HEK293 (cell line): ENCODE measurements at regions not wholly inside any gene's neighbourhood (a gene's known extent, or its start where the extent isn't known, plus 50 kb on each side); places are given as distances from the start of the nearest gene placed in this dataset.

Source experiments
- CTCF ChIP-seq: fragments of 450-650 bp; formaldehyde crosslinking; IDR thresholded peaks from 2 replicates; pipeline ENCODE4 v1.5.1; 2016; ENCODE audit warnings: missing biosample characterization, missing genetic modification characterization
- ZFP41 ChIP-seq: fragments of 450-650 bp; formaldehyde crosslinking; IDR thresholded peaks from 2 replicates; pipeline ENCODE4 v1.5.1; 2016; ENCODE audit warnings: missing biosample characterization, missing genetic modification characterization, borderline replicate concordance
- ZNF24 ChIP-seq: fragments of 450-650 bp; formaldehyde crosslinking; IDR thresholded peaks from 2 replicates; pipeline ENCODE4 v1.5.1; 2016; ENCODE audit warnings: missing biosample characterization, missing genetic modification characterization
- ZNF549 ChIP-seq: fragments of 450-650 bp; IDR thresholded peaks from 2 replicates; pipeline ENCODE4 v1.5.1; 2018; ENCODE audit warnings: missing biosample characterization, missing genetic modification characterization, mild to moderate bottlenecking, inconsistent platforms, moderate library complexity
- ZNF830 ChIP-seq: fragments of 450-650 bp; IDR thresholded peaks from 2 replicates; pipeline ENCODE4 v1.5.0; 2018; ENCODE audit warnings: missing biosample characterization, missing genetic modification characterization, low read depth, mild to moderate bottlenecking, moderate library complexity

GRCh38 chr4:25533256-25533655 is 122.4 kb upstream of the SLC34A2 start:
- TF ChIP-seq CTCF (tag by site-specific recombination) (no peak), ZNF24 (no peak), ZFP41 (tag by site-specific recombination) (no peak), ZNF549 (no peak), ZNF830 (tag by site-specific recombination) (no peak)
